ENCODE measurements at regions not wholly inside any gene's neighbourhood (a gene's known extent, or its start where the extent isn't known, plus 50 kb on each side); places are given as distances from the start of the nearest gene placed in this dataset.

GRCh38 chrX:51798701-51799100, 55.5 kb downstream of the GSPT2 start:
- no peak for DNase-seq

- DNase-seq, result peak; percentile 68 to 74
Measured at GRCh38 chrX:51802917-51803688, 59.9 kb downstream of the GSPT2 start.

GRCh38 chrX:51803833-51804232, 60.6 kb downstream of the GSPT2 start:
- no peak for DNase-seq

- peak in 1 of 2 experiments; percentile 0 for DNase-seq
Measured at GRCh38 chrX:51804741-51805140, 61.5 kb downstream of the GSPT2 start.

GRCh38 chrX:51813886-51814460, 70.7 kb downstream of the GSPT2 start:
- no peak for DNase-seq

GRCh38 chrX:51824061-51824460, 69.4 kb upstream of the MAGED1 start:
- no peak for DNase-seq

GRCh38 chrX:51825436-51825835, 68.0 kb upstream of the MAGED1 start:
- no peak for DNase-seq

- DNase-seq, result no peak
Measured at GRCh38 chrX:51834076-51834475, 59.3 kb upstream of the MAGED1 start.

- no peak for DNase-seq
Measured at GRCh38 chrX:51836823-51837222, 56.6 kb upstream of the MAGED1 start.

- DNase-seq, result no peak
Measured at GRCh38 chrX:51837451-51837850, 56.0 kb upstream of the MAGED1 start.

- no peak for DNase-seq
Measured at GRCh38 chrX:51837921-51838320, 55.5 kb upstream of the MAGED1 start.
